ENCODE measurements at regions not wholly inside any gene's neighbourhood (a gene's known extent, or its start where the extent isn't known, plus 50 kb on each side); places are given as distances from the start of the nearest gene placed in this dataset.

DNA sequence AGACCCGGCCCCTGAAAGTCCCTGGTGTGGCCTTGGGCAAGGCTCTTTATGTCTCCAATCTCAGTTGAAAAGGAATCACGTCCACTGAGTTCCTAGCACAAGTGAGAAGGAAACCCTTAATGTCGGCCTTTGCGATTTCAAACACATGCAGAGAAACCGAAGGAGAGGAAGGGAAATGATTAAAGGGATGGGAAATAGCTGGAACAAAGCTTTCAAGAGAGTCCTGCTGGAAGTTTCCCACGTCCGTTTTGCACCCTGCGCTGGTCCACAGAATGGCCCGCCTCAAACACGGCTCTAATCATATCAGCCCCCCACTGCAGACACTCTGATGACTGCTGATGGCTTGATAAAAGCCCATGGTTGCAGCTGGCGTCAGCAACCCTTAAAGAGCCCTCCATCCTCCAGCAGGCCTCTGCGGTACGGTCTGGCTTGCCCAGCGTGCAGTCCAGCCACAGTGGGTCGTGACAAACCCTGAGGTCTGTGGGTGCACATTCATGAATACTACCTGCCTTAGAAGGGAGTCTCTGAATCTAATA, 765.5 kb upstream of the EEF2KMT start:
- no peak for DNase-seq
- Mint-ChIP-seq H3K27me3 (ENCODE audit: insufficient read depth) (peaks cover 3% of the 10 kb centered on the region; the same call in 1 of the 2 replicates), H3K4me3 (no peak overlapping the region), H3K27ac (no peak overlapping the region), H3K9me3 (peaks cover 72% of the 10 kb centered on the region), H3K4me1 (ENCODE audit: low read depth) (no peaks in the 10 kb centered on the region), H3K36me3 (ENCODE audit: low read depth) (no peaks in the 10 kb centered on the region; the same call in 1 of the 2 replicates)
- TF ChIP-seq, protein P1, sequence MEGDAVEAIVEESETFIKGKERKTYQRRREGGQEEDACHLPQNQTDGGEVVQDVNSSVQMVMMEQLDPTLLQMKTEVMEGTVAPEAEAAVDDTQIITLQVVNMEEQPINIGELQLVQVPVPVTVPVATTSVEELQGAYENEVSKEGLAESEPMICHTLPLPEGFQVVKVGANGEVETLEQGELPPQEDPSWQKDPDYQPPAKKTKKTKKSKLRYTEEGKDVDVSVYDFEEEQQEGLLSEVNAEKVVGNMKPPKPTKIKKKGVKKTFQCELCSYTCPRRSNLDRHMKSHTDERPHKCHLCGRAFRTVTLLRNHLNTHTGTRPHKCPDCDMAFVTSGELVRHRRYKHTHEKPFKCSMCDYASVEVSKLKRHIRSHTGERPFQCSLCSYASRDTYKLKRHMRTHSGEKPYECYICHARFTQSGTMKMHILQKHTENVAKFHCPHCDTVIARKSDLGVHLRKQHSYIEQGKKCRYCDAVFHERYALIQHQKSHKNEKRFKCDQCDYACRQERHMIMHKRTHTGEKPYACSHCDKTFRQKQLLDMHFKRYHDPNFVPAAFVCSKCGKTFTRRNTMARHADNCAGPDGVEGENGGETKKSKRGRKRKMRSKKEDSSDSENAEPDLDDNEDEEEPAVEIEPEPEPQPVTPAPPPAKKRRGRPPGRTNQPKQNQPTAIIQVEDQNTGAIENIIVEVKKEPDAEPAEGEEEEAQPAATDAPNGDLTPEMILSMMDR (IDR thresholded peaks at IDR 0.05) = no peak

DNA sequence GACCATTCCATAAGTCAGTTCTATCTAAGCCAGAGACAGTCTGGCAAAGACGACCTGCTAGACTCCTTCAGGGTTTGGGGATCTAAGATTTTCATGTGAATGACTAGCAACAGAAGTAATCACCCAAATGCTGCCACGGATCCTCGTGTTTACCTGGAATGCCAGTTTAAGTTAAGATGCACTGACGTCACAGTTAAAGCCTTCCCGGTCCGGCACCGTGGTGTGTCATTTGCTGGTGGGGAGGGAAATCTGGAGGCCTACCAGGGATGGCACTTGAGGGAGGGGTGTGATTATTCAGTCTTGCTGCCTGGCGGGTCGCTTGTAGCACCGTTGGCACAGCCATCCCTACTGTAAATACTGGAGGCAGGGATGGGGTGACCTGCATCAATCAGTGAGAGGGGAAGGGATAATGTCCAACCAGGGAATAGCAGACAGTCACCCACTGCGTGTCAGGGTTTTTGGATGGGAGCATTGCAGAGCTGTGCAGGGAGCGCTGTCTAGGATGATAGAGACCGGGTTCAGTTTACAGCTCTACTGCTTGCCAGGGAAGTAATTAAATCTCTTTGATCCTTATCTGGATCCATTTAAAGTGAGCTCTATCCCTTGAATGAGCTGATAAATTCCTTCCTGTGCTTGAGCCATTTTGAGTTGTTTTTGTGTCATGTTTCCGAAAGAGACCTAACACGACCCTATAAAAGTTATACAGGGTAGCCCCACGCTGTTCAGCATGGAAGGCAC, 764.7 kb upstream of the EEF2KMT start:
- H3K4me1 Mint-ChIP-seq (ENCODE audit: low read depth) = no peaks in the 10 kb centered on the region
- no peak for DNase-seq
- H3K27me3 Mint-ChIP-seq (ENCODE audit: insufficient read depth) = peaks cover 3% of the 10 kb centered on the region; the same call in 1 of the 2 replicates
- H3K36me3 Mint-ChIP-seq (ENCODE audit: low read depth) = no peaks in the 10 kb centered on the region; the same call in 1 of the 2 replicates
- no peak overlapping the region for H3K27ac Mint-ChIP-seq
- peaks cover 70% of the 10 kb centered on the region for H3K9me3 Mint-ChIP-seq
- H3K4me3 Mint-ChIP-seq = no peak overlapping the region
- TF ChIP-seq, protein P1 (IDR thresholded peaks at IDR 0.05) = no peak

DNA sequence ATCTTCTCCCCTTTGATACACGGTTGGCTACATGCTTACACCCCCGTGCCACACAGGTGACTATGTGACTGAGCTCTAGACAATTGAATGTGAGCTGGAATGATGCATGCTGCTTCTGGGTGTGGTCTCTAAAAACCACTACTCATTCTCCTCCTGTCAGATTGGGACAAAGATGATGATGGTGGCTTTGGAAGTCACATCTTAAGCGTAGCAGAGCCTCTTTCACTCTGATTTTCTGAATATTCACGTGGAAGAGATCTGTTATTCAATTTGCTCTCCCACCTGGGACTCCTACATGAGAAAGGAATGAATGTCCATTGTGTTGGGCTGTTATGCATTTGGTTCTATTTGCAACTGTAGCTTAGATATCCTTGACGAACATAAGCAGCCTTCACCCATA, 763.6 kb upstream of the EEF2KMT start:
- TF ChIP-seq, protein P1 (IDR thresholded peaks at IDR 0.05) = no peak
- H3K4me1 Mint-ChIP-seq (ENCODE audit: low read depth) = no peaks in the 10 kb centered on the region
- peaks cover 3% of the 10 kb centered on the region; the same call in 1 of the 2 replicates for H3K27me3 Mint-ChIP-seq (ENCODE audit: insufficient read depth)
- no peak for DNase-seq
- H3K4me3 Mint-ChIP-seq = no peak overlapping the region
- no peaks in the 10 kb centered on the region for H3K36me3 Mint-ChIP-seq (ENCODE audit: low read depth)
- peaks cover 63% of the 10 kb centered on the region for H3K9me3 Mint-ChIP-seq
- H3K27ac Mint-ChIP-seq = no peak overlapping the region

DNA sequence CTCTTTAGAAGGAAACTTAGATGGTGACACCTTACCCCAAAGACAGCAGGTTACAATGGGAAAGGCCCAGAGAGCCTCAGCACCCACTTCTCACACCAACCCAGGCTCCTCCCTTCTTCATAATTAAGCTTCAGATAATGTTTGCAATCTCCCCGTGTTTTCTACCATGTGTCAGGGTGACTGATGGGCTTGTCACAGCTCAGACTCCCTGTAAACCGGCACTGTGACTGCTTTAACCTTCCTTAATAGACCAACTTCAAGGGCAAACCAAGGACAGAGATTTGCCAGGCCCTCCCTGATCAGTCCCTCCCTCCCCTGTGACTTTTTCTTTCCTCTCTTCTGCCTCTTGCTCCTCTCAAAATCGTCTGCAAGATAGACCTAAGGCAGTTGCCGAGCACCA, 760.6 kb upstream of the EEF2KMT start:
- Mint-ChIP-seq H3K27me3 (ENCODE audit: insufficient read depth) (no peaks in the 10 kb centered on the region), H3K4me1 (ENCODE audit: low read depth) (no peaks in the 10 kb centered on the region), H3K4me3 (no peak overlapping the region), H3K27ac (no peak overlapping the region), H3K9me3 (peaks cover 38% of the 10 kb centered on the region), H3K36me3 (ENCODE audit: low read depth) (no peaks in the 10 kb centered on the region)
- no peak for DNase-seq
- TF ChIP-seq, protein P1 (IDR thresholded peaks at IDR 0.05) = no peak

DNA sequence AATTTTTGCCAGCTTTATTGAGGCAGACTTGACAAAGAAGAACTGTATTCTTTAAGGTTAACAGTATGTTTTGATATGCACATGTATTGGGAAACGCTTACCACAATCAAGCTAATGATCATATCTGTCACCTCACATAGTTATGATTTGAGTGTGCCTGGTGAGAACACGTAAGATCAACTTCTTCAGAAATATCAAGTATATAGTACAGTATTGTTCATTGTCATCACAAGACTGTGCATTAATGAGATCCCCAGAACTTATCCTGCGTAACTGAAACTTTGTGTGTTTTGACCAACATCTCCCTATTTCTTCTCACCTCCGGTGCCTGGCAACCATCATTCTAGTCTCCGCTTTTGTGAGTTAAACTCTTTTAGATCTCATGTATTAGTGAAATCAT, 756.4 kb upstream of the EEF2KMT start:
- DNase-seq = no peak
- Mint-ChIP-seq H3K27ac (no peak overlapping the region), H3K4me3 (no peak overlapping the region), H3K27me3 (ENCODE audit: insufficient read depth) (no peaks in the 10 kb centered on the region), H3K36me3 (ENCODE audit: low read depth) (no peaks in the 10 kb centered on the region), H3K9me3 (peaks cover 42% of the 10 kb centered on the region), H3K4me1 (ENCODE audit: low read depth) (no peaks in the 10 kb centered on the region)
- TF ChIP-seq, protein P1 (IDR thresholded peaks at IDR 0.05) = no peak
